Keratinocyte (primary cell): ENCODE measurements at regions not wholly inside any gene's neighbourhood (a gene's known extent, or its start where the extent isn't known, plus 50 kb on each side); places are given as distances from the start of the nearest gene placed in this dataset.

Experiments
- DNase-seq: peaks from one replicate; pipeline ENCODE4 v3.0.0-alpha.2; 2011; ENCODE audit warnings: low read depth, missing footprints, low spot score
- FAIRE-seq: peaks from 2 replicates; lab custom pipeline; 2011; peaks lifted over from hg19 to GRCh38; lab: Jason Lieb, UNC
- H2AFZ ChIP-seq: 2 replicates; pipeline ENCODE4 v1.6.0; 2012; ENCODE audit warnings: low read length, control low read depth, inconsistent platforms; ENCODE audit not compliant: control insufficient read depth
- H3K27ac ChIP-seq: 2 replicates; pipeline ENCODE4 v1.5.1; 2011; ENCODE audit warnings: low read length; ENCODE audit not compliant: control insufficient read depth, insufficient read depth
- H3K27me3 ChIP-seq: 3 replicates; pipeline ENCODE4 v1.6.0; 2011; ENCODE audit warnings: low read length; ENCODE audit not compliant: control insufficient read depth, insufficient read depth; ENCODE audit errors: extremely low read depth
- H3K36me3 ChIP-seq, 2 experiments: 2 replicates in 1 of 2; 3 replicates in 1 of 2; pipeline ENCODE4 v1.5.1; 2011; ENCODE audit warnings: low read length in 2 of 2, mild to moderate bottlenecking in 1 of 2; ENCODE audit not compliant: control insufficient read depth in 2 of 2, insufficient read depth in 2 of 2; ENCODE audit errors: extremely low read depth in 1 of 2
- H3K4me1 ChIP-seq: 3 replicates; pipeline ENCODE4 v1.5.1; 2011; ENCODE audit warnings: low read length; ENCODE audit not compliant: control insufficient read depth, insufficient read depth; ENCODE audit errors: extremely low read depth
- H3K4me2 ChIP-seq: 3 replicates; pipeline ENCODE4 v1.6.0; 2011; ENCODE audit warnings: low read depth, low read length; ENCODE audit not compliant: control insufficient read depth, insufficient read depth; ENCODE audit errors: extremely low read depth
- H3K4me3 ChIP-seq, 3 experiments: fragments of 200-600 bp in 1 of 3; sonication (generic) in 1 of 3; 2 replicates in 2 of 3; 3 replicates in 1 of 3; pipeline ENCODE4 v1.5.1; 2011 to 2016; ENCODE audit warnings: low read length in 3 of 3, mild to moderate bottlenecking in 3 of 3, control low read depth in 2 of 3, inconsistent platforms in 1 of 3, low read depth in 1 of 3, mixed read lengths in 1 of 3, mixed run types in 1 of 3, moderate library complexity in 1 of 3; ENCODE audit not compliant: control insufficient read depth in 2 of 3, insufficient read depth in 2 of 3; ENCODE audit errors: extremely low read depth in 1 of 3
- H3K79me2 ChIP-seq: 2 replicates; pipeline ENCODE4 v1.6.0; 2012; ENCODE audit warnings: low read length; ENCODE audit not compliant: control insufficient read depth, insufficient read depth
- H3K9ac ChIP-seq: 3 replicates; pipeline ENCODE4 v1.6.0; 2011; ENCODE audit warnings: low read length; ENCODE audit not compliant: control insufficient read depth, insufficient read depth; ENCODE audit errors: extremely low read depth
- H3K9me1 ChIP-seq: 3 replicates; pipeline ENCODE4 v1.6.0; 2011; ENCODE audit warnings: low read length; ENCODE audit not compliant: control insufficient read depth, insufficient read depth; ENCODE audit errors: extremely low read depth
- H3K9me3 ChIP-seq: 2 replicates; pipeline ENCODE4 v1.5.1; 2012; ENCODE audit warnings: low read depth, low read length; ENCODE audit not compliant: control insufficient read depth
- H4K20me1 ChIP-seq: 3 replicates; pipeline ENCODE4 v1.6.0; 2011; ENCODE audit warnings: low read length; ENCODE audit not compliant: control insufficient read depth, insufficient read depth; ENCODE audit errors: extremely low read depth
- EZH2 ChIP-seq: IDR thresholded peaks from one replicate; pipeline ENCODE4 v1.6.1; 2012; ENCODE audit warnings: inconsistent platforms, mild to moderate bottlenecking, low read length, moderate library complexity
- dilution Hi-C: fragments of 300-500 bp; cut with MboI; formaldehyde crosslinking; loops from one replicate; pipeline ENCODE4 v1.7.0; 2020; ENCODE audit warnings: low sequenced_read_pairs; ENCODE audit not compliant: extremely low pct_ligation_motif_present
- TF ChIP-seq, protein P1 (sequence below), 3 experiments: IDR thresholded peaks in 1 of 3; conservative IDR thresholded peaks in 1 of 3; optimal IDR thresholded peaks in 1 of 3; 2 replicates in 2 of 3; 3 replicates in 1 of 3; pipeline versions ENCODE3 to v1.5.1; 2011; ENCODE audit warnings: low read length in 3 of 3, mild to moderate bottlenecking in 3 of 3, moderate library complexity in 2 of 3, control low read depth in 1 of 3, inconsistent platforms in 1 of 3; ENCODE audit not compliant: insufficient read depth in 2 of 3; ENCODE audit errors: extremely low read depth in 1 of 3

DNA sequence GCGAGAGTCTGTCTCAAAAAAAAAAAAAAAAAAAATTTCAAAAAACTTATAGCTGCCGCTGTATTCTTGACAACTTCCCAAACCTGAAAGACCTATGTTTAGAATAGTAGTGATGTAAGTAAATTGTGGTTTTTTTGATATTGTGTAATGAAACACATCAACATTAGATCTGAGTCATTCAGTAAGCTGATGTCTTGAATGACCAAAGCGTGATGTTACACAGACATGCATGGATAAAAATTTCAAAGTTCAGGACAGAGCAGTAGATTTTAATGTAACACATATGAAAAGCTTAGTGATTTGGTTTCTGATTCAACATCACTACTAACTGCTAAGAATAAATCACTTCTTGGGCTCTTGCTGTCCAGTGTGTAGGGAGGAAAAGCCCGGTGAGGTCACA is 69.3 kb upstream of the MEX3C start:
- Histone ChIP-seq H3K4me2 (no peak overlapping the region), H3K9me1 (no peaks in the 10 kb centered on the region), H2AFZ (no peak overlapping the region), H3K4me1 (peaks cover 4% of the 10 kb centered on the region), H3K79me2 (no peaks in the 10 kb centered on the region), H3K9me3 (no peaks in the 10 kb centered on the region), H3K27me3 (no peaks in the 10 kb centered on the region), H3K4me3 (no peak overlapping the region), H3K9ac (no peak overlapping the region), H3K27ac (no peak overlapping the region), H4K20me1 (no peaks in the 10 kb centered on the region), H3K36me3 (no peaks in the 10 kb centered on the region)
- no peak for TF ChIP-seq EZH2
- no peak for DNase-seq
- FAIRE-seq, result no peak
- dilution Hi-C loops, result no loop called here

DNA sequence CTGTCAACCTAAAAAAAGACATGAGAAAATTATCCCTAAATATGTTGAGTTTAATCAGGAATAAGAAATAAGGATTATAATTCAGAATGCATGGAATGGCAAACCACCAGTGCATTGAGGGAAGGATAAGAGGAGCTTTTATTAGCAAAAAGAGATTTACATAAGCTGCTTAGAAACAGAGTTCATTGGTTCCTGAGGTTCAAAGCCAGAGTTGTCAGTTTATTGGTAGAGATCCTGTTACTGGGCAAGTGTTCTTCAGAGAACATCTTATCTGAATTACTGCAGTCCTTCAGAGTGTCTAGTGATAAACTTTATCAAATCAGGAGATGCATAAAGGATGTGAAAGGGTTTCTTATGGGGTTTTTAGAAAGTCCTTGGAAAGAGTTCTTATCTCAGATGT is 76.0 kb upstream of the MEX3C start:
- Histone ChIP-seq H3K4me3 (no peak overlapping the region), H3K36me3 (no peaks in the 10 kb centered on the region), H3K79me2 (no peaks in the 10 kb centered on the region), H3K4me2 (no peak overlapping the region), H2AFZ (no peak overlapping the region), H3K4me1 (no peaks in the 10 kb centered on the region), H4K20me1 (no peaks in the 10 kb centered on the region), H3K27me3 (no peaks in the 10 kb centered on the region), H3K9me3 (no peaks in the 10 kb centered on the region), H3K9ac (no peak overlapping the region), H3K9me1 (no peaks in the 10 kb centered on the region), H3K27ac (no peak overlapping the region)
- dilution Hi-C loops, result no loop called here
- FAIRE-seq, result no peak
- TF ChIP-seq EZH2, result no peak
- TF ChIP-seq, protein P1, sequence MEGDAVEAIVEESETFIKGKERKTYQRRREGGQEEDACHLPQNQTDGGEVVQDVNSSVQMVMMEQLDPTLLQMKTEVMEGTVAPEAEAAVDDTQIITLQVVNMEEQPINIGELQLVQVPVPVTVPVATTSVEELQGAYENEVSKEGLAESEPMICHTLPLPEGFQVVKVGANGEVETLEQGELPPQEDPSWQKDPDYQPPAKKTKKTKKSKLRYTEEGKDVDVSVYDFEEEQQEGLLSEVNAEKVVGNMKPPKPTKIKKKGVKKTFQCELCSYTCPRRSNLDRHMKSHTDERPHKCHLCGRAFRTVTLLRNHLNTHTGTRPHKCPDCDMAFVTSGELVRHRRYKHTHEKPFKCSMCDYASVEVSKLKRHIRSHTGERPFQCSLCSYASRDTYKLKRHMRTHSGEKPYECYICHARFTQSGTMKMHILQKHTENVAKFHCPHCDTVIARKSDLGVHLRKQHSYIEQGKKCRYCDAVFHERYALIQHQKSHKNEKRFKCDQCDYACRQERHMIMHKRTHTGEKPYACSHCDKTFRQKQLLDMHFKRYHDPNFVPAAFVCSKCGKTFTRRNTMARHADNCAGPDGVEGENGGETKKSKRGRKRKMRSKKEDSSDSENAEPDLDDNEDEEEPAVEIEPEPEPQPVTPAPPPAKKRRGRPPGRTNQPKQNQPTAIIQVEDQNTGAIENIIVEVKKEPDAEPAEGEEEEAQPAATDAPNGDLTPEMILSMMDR (optimal IDR thresholded peaks at IDR 0.05 in 1 of 3, IDR thresholded peaks at IDR 0.05 in 1 of 3, conservative IDR thresholded peaks at IDR 0.05 in 1 of 3; ENCODE audit: extremely low read depth in 1 of 3, insufficient read depth in 2 of 3, low read length in 3 of 3), result no peak
- DNase-seq, result no peak

DNA sequence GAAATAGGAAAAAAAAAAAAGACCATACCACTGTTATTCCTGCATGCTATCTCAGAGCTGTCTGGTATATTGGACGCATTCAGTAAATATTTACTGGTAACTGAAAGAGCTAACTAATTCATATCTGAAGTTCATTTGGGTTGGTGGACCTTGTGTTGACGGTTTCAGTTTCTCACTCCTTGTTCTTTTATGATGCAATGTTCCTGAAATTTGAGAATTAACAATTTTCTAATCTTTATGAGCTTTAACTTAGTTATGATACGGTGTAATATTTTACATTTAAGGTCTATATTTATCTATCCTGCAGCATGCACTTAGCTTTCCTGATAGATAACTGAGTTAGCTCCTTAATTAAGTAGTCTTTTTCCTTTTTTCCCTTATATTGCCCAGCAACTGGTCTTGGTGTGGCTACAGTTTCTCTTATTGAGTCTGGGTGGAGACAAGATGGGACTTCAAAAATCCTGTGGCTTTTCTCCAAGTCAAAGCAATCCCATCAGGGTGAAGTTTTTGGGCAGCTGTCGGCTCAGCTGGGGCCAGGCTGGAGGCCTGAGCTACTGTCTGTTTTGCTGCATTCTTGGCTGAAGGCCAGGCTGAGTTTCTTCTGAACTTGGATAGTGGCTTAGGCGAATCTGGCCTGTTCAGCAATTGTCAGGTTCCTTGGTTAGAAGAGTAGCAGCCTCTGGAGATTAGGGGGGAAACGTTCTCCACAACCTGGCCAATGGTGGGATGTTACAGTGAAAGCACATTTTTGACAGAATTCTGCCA is 78.4 kb upstream of the MEX3C start:
- H3K4me1 ChIP-seq, result no peaks in the 10 kb centered on the region
- H3K27ac ChIP-seq, result no peak overlapping the region
- H3K4me3 ChIP-seq, result no peak overlapping the region
- no peaks in the 10 kb centered on the region for H4K20me1 ChIP-seq
- TF ChIP-seq, protein P1 (optimal IDR thresholded peaks at IDR 0.05 in 1 of 3, IDR thresholded peaks at IDR 0.05 in 1 of 3, conservative IDR thresholded peaks at IDR 0.05 in 1 of 3; ENCODE audit: extremely low read depth in 1 of 3, insufficient read depth in 2 of 3, low read length in 3 of 3), result no peak
- no peak for TF ChIP-seq EZH2
- no peaks in the 10 kb centered on the region for H3K9me3 ChIP-seq
- H3K4me2 ChIP-seq, result no peak overlapping the region
- no peaks in the 10 kb centered on the region for H3K27me3 ChIP-seq
- no peak overlapping the region for H3K9ac ChIP-seq
- no peak overlapping the region for H2AFZ ChIP-seq
- H3K9me1 ChIP-seq, result no peaks in the 10 kb centered on the region
- no peak for DNase-seq
- peak; percentile 60 for FAIRE-seq
- no peaks in the 10 kb centered on the region for H3K79me2 ChIP-seq
- dilution Hi-C loops, result no loop called here
- no peaks in the 10 kb centered on the region for H3K36me3 ChIP-seq
